Endothelial cell of umbilical vein (primary cell): ENCODE measurements at regions not wholly inside any gene's neighbourhood (a gene's known extent, or its start where the extent isn't known, plus 50 kb on each side); places are given as distances from the start of the nearest gene placed in this dataset.

Source experiments
- BruUV-seq: library from RNA; stranded (reverse); fragments of 400-500 nt; replicated peaks from 2 replicates; lab custom pipeline; 2021; lab: Mats Ljungman, UMichigan
- CTCF ChIA-PET: fragments of 300-600, 350-600 bp; sonication (Branson Sonifier 250); formaldehyde crosslinking; loops from one replicate; lab custom pipeline; 2021; ENCODE audit warnings: antibody characterized with exemption, inconsistent platforms; lab: Charles Lee
- POLR2A ChIA-PET: fragments of 300-600, 350-600 bp; sonication (Branson Sonifier 250); formaldehyde crosslinking; loops from one replicate; lab custom pipeline; 2021; ENCODE audit warnings: antibody characterized with exemption, inconsistent platforms; lab: Charles Lee
- DNase-seq: peaks from one replicate; pipeline ENCODE4 v3.0.0-alpha.2; 2011; ENCODE audit warnings: low read depth, low spot score
- FAIRE-seq: peaks from 2 replicates; lab custom pipeline; 2011; peaks lifted over from hg19 to GRCh38; lab: Jason Lieb, UNC
- H2AFZ ChIP-seq: 2 replicates; pipeline ENCODE4 v1.6.0; 2012; ENCODE audit warnings: low read depth, low read length, control low read depth, inconsistent platforms
- H3K27ac ChIP-seq: 2 replicates; pipeline ENCODE4 v1.5.1; 2011; ENCODE audit warnings: low read depth, mild to moderate bottlenecking, control low read depth, low read length, moderate library complexity; ENCODE audit not compliant: insufficient read depth
- H3K27me3 ChIP-seq, 2 experiments: 2 replicates each; pipeline versions ENCODE4 v1.6.0 to v1.6.1; 2011; ENCODE audit warnings: low read length in 2 of 2, mixed read lengths in 1 of 2; ENCODE audit not compliant: control insufficient read depth in 2 of 2, insufficient read depth in 2 of 2
- H3K36me3 ChIP-seq, 2 experiments: 2 replicates in 1 of 2; 3 replicates in 1 of 2; pipeline ENCODE4 v1.5.1; 2011; ENCODE audit warnings: low read length in 2 of 2, mild to moderate bottlenecking in 1 of 2, moderate library complexity in 1 of 2; ENCODE audit not compliant: control insufficient read depth in 2 of 2, insufficient read depth in 2 of 2; ENCODE audit errors: extremely low read depth in 1 of 2
- H3K4me1 ChIP-seq: 3 replicates; pipeline ENCODE4 v1.5.1; 2011; ENCODE audit warnings: mild to moderate bottlenecking, low read length; ENCODE audit not compliant: control insufficient read depth, insufficient read depth; ENCODE audit errors: extremely low read depth
- H3K4me2 ChIP-seq: 2 replicates; pipeline ENCODE4 v1.6.1; 2011; ENCODE audit warnings: low read length, control low read depth, mixed read lengths; ENCODE audit not compliant: insufficient read depth
- H3K4me3 ChIP-seq, 3 experiments: fragments of 200-600 bp in 1 of 3; sonication (generic), shearing (Covaris generic) in 1 of 3; replicated peaks in 1 of 3; 2 replicates each; pipeline ENCODE4 v1.5.1; 2011 to 2016; ENCODE audit warnings: control low read depth in 3 of 3, low read length in 3 of 3, mild to moderate bottlenecking in 2 of 3, inconsistent platforms in 1 of 3, low read depth in 1 of 3, moderate library complexity in 1 of 3; ENCODE audit not compliant: insufficient read depth in 1 of 3
- H3K79me2 ChIP-seq: 2 replicates; pipeline ENCODE4 v1.6.0; 2012; ENCODE audit warnings: low read length, inconsistent platforms; ENCODE audit not compliant: control insufficient read depth, insufficient read depth
- H3K9ac ChIP-seq: replicated peaks from 2 replicates; pipeline ENCODE3; 2011; ENCODE audit warnings: low read length, control low read depth; ENCODE audit not compliant: insufficient read depth; ENCODE audit errors: extremely low read depth
- H3K9me1 ChIP-seq: replicated peaks from 3 replicates; pipeline ENCODE4 v1.6.0; 2011; ENCODE audit warnings: mild to moderate bottlenecking, low read length; ENCODE audit not compliant: control insufficient read depth, insufficient read depth; ENCODE audit errors: extremely low read depth
- H3K9me3 ChIP-seq: replicated peaks from 2 replicates; pipeline ENCODE4 v1.5.1; 2012; ENCODE audit warnings: low read length, inconsistent platforms; ENCODE audit not compliant: control insufficient read depth, insufficient read depth
- H4K20me1 ChIP-seq: replicated peaks from 2 replicates; pipeline ENCODE3; 2011; ENCODE audit warnings: mild to moderate bottlenecking, low read length; ENCODE audit not compliant: control insufficient read depth, insufficient read depth; ENCODE audit errors: extremely low read depth
- EZH2 ChIP-seq: IDR thresholded peaks from 2 replicates; pipeline ENCODE4 v1.6.1; 2012; ENCODE audit warnings: borderline replicate concordance, low read depth, mild to moderate bottlenecking, moderate library complexity, low read length, inconsistent platforms; ENCODE audit not compliant: severe bottlenecking
- FOS ChIP-seq: IDR thresholded peaks from 2 replicates; pipeline ENCODE4 v1.6.1; 2011; ENCODE audit warnings: mild to moderate bottlenecking, low read length, moderate library complexity, borderline replicate concordance; ENCODE audit not compliant: insufficient read depth
- GATA2 ChIP-seq: IDR thresholded peaks from 2 replicates; pipeline ENCODE4 v1.7.0; 2011; ENCODE audit warnings: low read depth, mild to moderate bottlenecking, moderate library complexity, mixed read lengths, low read length; ENCODE audit not compliant: insufficient read length, insufficient read depth
- JUN ChIP-seq: IDR thresholded peaks from 2 replicates; pipeline ENCODE4 v1.6.1; 2011; ENCODE audit warnings: borderline replicate concordance, low read depth; ENCODE audit not compliant: insufficient read length, insufficient read depth
- MAX ChIP-seq: IDR thresholded peaks from 2 replicates; pipeline ENCODE4 v1.6.1; 2011; ENCODE audit not compliant: insufficient read depth, insufficient read length
- MYC ChIP-seq: IDR thresholded peaks from one replicate; pipeline ENCODE4 v1.6.1; 2011; ENCODE audit warnings: mild to moderate bottlenecking, low read depth, low read length
- POLR2A ChIP-seq: IDR thresholded peaks from 2 replicates; pipeline ENCODE4 v1.6.1; 2012; ENCODE audit warnings: low read depth, mild to moderate bottlenecking, control low read depth, low read length
- POLR2AphosphoS5 ChIP-seq: IDR thresholded peaks from 2 replicates; pipeline ENCODE4 v1.6.1; 2012; ENCODE audit warnings: low read depth, mild to moderate bottlenecking, control low read depth, low read length, moderate library complexity; ENCODE audit not compliant: insufficient read depth
- dilution Hi-C: fragments of 300-500 bp; cut with MboI; formaldehyde crosslinking; loops from one replicate; pipeline ENCODE4 v1.15.0; 2019; ENCODE audit warnings: low sequenced_read_pairs; ENCODE audit not compliant: extremely low pct_ligation_motif_present
- intact Hi-C: fragments of 100-400 bp; cut with micrococcal nuclease; formaldehyde crosslinking; loops from one replicate; pipeline ENCODE4 v1.10.0; 2022
- TF ChIP-seq, protein P1 (sequence below), 2 donors: IDR thresholded peaks; 1 replicate in 1 of 2; 2 replicates in 1 of 2; pipeline ENCODE4 v1.5.1; 2011; ENCODE audit warnings: low read length in 2 of 2, mild to moderate bottlenecking in 2 of 2, moderate library complexity in 2 of 2, control low read depth in 1 of 2, inconsistent platforms in 1 of 2, low read depth in 1 of 2; ENCODE audit not compliant: insufficient read depth in 1 of 2; ENCODE audit errors: extremely low read depth in 1 of 2

DNA sequence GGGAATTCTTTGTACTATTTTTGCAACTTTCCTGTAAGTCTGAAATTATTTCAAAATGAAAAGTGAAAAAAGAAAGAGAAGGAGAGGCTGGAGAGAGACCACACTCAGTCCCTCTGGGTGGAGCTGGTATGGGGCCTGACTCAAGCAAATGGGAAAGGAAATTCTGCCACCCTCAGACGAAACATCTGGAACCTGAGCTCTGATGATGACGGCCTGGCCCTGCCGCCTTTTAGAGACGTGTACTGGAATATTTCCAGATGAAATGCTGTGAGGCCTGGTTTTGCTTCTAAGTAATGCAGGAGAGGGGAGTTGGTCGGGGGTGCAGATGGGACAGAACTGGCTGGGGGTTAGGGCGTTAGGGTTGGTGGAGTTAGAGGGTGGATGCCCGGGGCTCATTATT, 57.4 kb upstream of the GLI2 start:
- Histone ChIP-seq H3K27me3 (peaks cover 10 to 12% of the 10 kb centered on the region in 2 experiments), H3K36me3 (no peaks in the 10 kb centered on the region), H2AFZ (no peak overlapping the region), H3K9ac (no peak overlapping the region), H3K4me3 (no peak overlapping the region), H3K4me1 (no peaks in the 10 kb centered on the region), H3K79me2 (no peaks in the 10 kb centered on the region), H4K20me1 (no peaks in the 10 kb centered on the region), H3K4me2 (no peak overlapping the region), H3K27ac (no peak overlapping the region), H3K9me1 (no peaks in the 10 kb centered on the region), H3K9me3 (no peaks in the 10 kb centered on the region)
- FAIRE-seq (no peak), DNase-seq (no peak)
- TF ChIP-seq FOS, result no peak
- TF ChIP-seq MYC, result no peak
- intact Hi-C loops, result loop anchor here (5.0 to 10.0 kb wide), 2 partner anchors 171 to 233 kb away; no protein-coding TSS in a partner anchor
- POLR2A ChIA-PET, result no interaction called here
- CTCF ChIA-PET, result interaction anchor here (1.0 to 2.2 kb wide), 8 partner anchors 125 to 430 kb away, joined by 3 to 32 read pairs (median 4); no protein-coding TSS in a partner anchor
- dilution Hi-C loops, result no loop called here
- BruUV-seq, result no TSS peak

GRCh38 chr2:120678926-120679325, 56.7 kb upstream of the GLI2 start:
- H3K9ac ChIP-seq, result no peak overlapping the region
- POLR2A ChIA-PET, result no interaction called here
- no peak overlapping the region for H2AFZ ChIP-seq
- TF ChIP-seq MAX, result no peak
- TF ChIP-seq POLR2AphosphoS5, result no peak
- TF ChIP-seq MYC, result no peak
- TF ChIP-seq EZH2, result no peak
- TF ChIP-seq POLR2A, result no peak
- TF ChIP-seq GATA2, result no peak
- TF ChIP-seq, protein P1, sequence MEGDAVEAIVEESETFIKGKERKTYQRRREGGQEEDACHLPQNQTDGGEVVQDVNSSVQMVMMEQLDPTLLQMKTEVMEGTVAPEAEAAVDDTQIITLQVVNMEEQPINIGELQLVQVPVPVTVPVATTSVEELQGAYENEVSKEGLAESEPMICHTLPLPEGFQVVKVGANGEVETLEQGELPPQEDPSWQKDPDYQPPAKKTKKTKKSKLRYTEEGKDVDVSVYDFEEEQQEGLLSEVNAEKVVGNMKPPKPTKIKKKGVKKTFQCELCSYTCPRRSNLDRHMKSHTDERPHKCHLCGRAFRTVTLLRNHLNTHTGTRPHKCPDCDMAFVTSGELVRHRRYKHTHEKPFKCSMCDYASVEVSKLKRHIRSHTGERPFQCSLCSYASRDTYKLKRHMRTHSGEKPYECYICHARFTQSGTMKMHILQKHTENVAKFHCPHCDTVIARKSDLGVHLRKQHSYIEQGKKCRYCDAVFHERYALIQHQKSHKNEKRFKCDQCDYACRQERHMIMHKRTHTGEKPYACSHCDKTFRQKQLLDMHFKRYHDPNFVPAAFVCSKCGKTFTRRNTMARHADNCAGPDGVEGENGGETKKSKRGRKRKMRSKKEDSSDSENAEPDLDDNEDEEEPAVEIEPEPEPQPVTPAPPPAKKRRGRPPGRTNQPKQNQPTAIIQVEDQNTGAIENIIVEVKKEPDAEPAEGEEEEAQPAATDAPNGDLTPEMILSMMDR (IDR thresholded peaks at IDR 0.05; ENCODE audit: extremely low read depth in 1 of 2, insufficient read depth in 1 of 2, low read depth in 1 of 2, low read length in 2 of 2), result no peak
- TF ChIP-seq JUN, result no peak
- TF ChIP-seq FOS, result no peak
- H3K27me3 ChIP-seq, result peaks cover 10 to 12% of the 10 kb centered on the region in 2 experiments
- intact Hi-C loops (loop anchor here (5.0 to 10.0 kb wide), 2 partner anchors 172 to 234 kb away; no protein-coding TSS in a partner anchor), dilution Hi-C loops (no loop called here)
- H3K4me2 ChIP-seq, result no peak overlapping the region
- H3K27ac ChIP-seq, result no peak overlapping the region
- H3K9me3 ChIP-seq, result no peaks in the 10 kb centered on the region
- H3K79me2 ChIP-seq, result no peaks in the 10 kb centered on the region
- DNase-seq (no peak), FAIRE-seq (no peak)
- no peaks in the 10 kb centered on the region for H4K20me1 ChIP-seq
- no peaks in the 10 kb centered on the region for H3K36me3 ChIP-seq
- H3K9me1 ChIP-seq, result no peaks in the 10 kb centered on the region
- no peaks in the 10 kb centered on the region for H3K4me1 ChIP-seq
- CTCF ChIA-PET, result interaction anchor here (1.2 to 2.2 kb wide), 3 partner anchors 126 to 351 kb away, joined by 3 to 32 read pairs (median 6); no protein-coding TSS in a partner anchor
- H3K4me3 ChIP-seq, result no peak overlapping the region
- BruUV-seq, result no TSS peak
